GM10248 (cell line): ENCODE measurements at regions not wholly inside any gene's neighbourhood (a gene's known extent, or its start where the extent isn't known, plus 50 kb on each side); places are given as distances from the start of the nearest gene placed in this dataset.

Experiments
- CTCF ChIA-PET: fragments of 300-600 bp; sonication (Branson Sonifier 250); formaldehyde crosslinking; extraction: SDS; loops from one replicate; lab custom pipeline; 2021; ENCODE audit warnings: antibody characterized with exemption; lab: Yijun Ruan, JAX
- POLR2A ChIA-PET: fragments of 350-650 bp; sonication (Branson Sonifier 250); formaldehyde crosslinking; extraction: SDS; loops from one replicate; lab custom pipeline; 2020; ENCODE audit warnings: antibody characterized with exemption; lab: Yijun Ruan, JAX
- DNase-seq: peaks from one replicate; pipeline ENCODE4 v3.0.0; 2012; ENCODE audit errors: extremely low spot score
- TF ChIP-seq, protein P1 (sequence below): IDR thresholded peaks from 2 replicates; pipeline ENCODE4 v1.5.1; 2012; ENCODE audit warnings: mild to moderate bottlenecking, low read depth; ENCODE audit errors: extremely low read depth, missing control alignments, control extremely low read depth

DNA sequence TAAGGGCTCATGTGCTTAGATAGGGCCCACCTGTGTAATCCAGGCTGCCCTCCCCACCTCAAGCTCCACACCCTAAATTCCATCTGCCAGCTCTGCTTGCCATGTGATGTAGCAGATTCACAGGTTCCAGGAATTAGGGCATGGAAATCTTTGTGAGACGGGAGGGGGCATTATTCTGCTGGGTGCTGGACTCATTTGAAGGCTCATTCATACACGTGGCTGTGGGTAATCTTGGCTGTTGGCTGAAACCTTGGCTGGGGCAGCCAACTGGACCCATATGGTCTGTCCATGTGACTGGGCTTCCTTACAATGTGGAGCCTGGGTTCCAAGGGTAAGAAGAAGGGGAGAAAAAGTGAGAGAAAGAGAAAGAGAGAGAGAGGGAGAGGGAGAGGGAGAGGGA lies 115.1 kb downstream of the CYLD start:
- ChIA-PET POLR2A (no interaction called here), CTCF (no interaction called here)
- TF ChIP-seq, protein P1, sequence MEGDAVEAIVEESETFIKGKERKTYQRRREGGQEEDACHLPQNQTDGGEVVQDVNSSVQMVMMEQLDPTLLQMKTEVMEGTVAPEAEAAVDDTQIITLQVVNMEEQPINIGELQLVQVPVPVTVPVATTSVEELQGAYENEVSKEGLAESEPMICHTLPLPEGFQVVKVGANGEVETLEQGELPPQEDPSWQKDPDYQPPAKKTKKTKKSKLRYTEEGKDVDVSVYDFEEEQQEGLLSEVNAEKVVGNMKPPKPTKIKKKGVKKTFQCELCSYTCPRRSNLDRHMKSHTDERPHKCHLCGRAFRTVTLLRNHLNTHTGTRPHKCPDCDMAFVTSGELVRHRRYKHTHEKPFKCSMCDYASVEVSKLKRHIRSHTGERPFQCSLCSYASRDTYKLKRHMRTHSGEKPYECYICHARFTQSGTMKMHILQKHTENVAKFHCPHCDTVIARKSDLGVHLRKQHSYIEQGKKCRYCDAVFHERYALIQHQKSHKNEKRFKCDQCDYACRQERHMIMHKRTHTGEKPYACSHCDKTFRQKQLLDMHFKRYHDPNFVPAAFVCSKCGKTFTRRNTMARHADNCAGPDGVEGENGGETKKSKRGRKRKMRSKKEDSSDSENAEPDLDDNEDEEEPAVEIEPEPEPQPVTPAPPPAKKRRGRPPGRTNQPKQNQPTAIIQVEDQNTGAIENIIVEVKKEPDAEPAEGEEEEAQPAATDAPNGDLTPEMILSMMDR, result no peak

DNA sequence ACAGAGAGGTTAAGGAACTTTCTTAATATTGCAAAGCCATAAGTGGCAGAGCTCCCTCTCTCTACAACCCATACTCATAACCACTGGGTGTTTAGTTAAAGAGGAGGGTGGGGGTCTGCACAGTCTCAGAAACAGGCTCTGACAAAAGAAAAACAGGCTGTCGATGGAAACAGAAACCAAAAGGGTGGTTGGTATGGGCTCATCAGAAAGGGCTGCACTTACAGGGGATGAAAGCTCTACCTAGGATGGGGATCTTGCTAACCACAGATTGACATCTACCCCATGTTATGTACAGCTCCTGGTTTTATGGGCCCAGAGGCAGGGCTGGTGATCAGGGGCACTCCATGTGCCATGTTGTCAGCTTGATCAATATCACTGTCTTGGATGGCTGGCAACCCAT lies 111.4 kb downstream of the CYLD start:
- ChIA-PET POLR2A (no interaction called here), CTCF (no interaction called here)
- TF ChIP-seq, protein P1, result no peak
- no peak for DNase-seq

More for the DNA sequence above, 115.1 kb downstream of the CYLD start:
- no peak for DNase-seq
